ENCODE measurements at regions not wholly inside any gene's neighbourhood (a gene's known extent, or its start where the extent isn't known, plus 50 kb on each side); places are given as distances from the start of the nearest gene placed in this dataset.

DNA sequence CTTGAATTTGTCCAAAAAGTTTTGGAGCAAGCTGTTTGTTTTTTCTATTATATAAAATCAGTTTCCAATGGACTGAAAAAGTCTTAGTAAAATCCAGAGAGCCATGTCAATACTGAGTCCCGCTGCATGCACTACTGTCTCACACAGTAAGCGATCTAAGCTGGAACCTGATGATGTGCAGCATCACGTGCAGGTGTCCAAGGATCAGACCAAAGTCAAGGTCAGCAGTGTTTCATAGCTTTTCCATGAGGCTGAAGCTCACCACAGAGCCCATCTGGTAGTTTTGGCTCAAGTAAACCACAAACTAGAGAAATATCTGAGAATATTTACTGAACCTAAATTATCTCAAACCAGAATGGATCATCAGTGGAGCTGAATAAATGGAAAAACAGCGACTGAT is 784.0 kb upstream of the SEMA6D start:
- TF ChIP-seq CTCF (IDR thresholded peaks at IDR 0.05) (no peak), POLR2A (IDR thresholded peaks at IDR 0.05) (no peak)

All from uterus (tissue), 2 donors.